Brain microvascular endothelial cell (primary cell): ENCODE measurements at regions not wholly inside any gene's neighbourhood (a gene's known extent, or its start where the extent isn't known, plus 50 kb on each side); places are given as distances from the start of the nearest gene placed in this dataset.

Experiments used
- DNase-seq: peaks from one replicate; pipeline ENCODE4 v3.0.0-alpha.2; 2020
- H3K27ac ChIP-seq: fragments of 250-450 bp; sonication (Bioruptor Pico); 2 replicates; pipeline ENCODE4 v1.5.1; 2020; ENCODE audit warnings: mild to moderate bottlenecking, moderate library complexity
- H3K27me3 ChIP-seq: fragments of 250-450 bp; sonication (Bioruptor Pico); replicated peaks from 2 replicates; pipeline ENCODE4 v1.5.1; 2020; ENCODE audit warnings: mild to moderate bottlenecking
- H3K36me3 ChIP-seq: fragments of 250-450 bp; sonication (Bioruptor Pico); replicated peaks from 2 replicates; pipeline ENCODE4 v1.5.1; 2020; ENCODE audit warnings: mild to moderate bottlenecking
- H3K4me3 ChIP-seq: 2 replicates; pipeline ENCODE4 v1.5.1; 2011; ENCODE audit warnings: low read depth, mild to moderate bottlenecking, control low read depth, low read length, moderate library complexity
- in situ Hi-C: cut with HindIII; loops from 2 replicates; pipeline ENCODE4 v1.10.0; 2017; ENCODE audit warnings: low sequenced_read_pairs, low pct_ligation_motif_present
- TF ChIP-seq, protein P1 (sequence below): IDR thresholded peaks from 2 replicates; pipeline ENCODE4 v1.5.1; 2011; ENCODE audit warnings: low read depth, mild to moderate bottlenecking, moderate library complexity, low read length, control low read depth, inconsistent platforms; ENCODE audit errors: missing control alignments

DNA sequence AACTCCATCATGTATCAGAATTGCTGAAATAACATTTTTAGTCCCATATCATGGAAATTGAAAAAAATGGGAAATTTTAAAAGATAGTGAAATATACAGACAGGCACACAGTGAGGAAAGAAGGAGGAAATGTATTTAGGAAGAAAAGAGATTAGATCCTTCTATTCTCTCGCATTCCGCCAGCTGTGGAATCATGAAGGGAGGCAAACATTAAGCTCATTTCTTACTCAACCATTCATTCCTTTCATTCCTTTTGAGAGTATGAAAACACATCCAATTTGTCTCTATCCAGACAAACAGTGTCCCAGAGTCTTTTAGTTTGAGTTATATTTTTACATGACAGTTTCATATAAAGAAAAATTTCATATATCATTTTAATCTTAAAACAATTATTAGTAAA, 52.5 kb upstream of the KCNMB2 start:
- DNase-seq, result no peak
- H3K4me3 ChIP-seq, result no peak overlapping the region
- TF ChIP-seq, protein P1, sequence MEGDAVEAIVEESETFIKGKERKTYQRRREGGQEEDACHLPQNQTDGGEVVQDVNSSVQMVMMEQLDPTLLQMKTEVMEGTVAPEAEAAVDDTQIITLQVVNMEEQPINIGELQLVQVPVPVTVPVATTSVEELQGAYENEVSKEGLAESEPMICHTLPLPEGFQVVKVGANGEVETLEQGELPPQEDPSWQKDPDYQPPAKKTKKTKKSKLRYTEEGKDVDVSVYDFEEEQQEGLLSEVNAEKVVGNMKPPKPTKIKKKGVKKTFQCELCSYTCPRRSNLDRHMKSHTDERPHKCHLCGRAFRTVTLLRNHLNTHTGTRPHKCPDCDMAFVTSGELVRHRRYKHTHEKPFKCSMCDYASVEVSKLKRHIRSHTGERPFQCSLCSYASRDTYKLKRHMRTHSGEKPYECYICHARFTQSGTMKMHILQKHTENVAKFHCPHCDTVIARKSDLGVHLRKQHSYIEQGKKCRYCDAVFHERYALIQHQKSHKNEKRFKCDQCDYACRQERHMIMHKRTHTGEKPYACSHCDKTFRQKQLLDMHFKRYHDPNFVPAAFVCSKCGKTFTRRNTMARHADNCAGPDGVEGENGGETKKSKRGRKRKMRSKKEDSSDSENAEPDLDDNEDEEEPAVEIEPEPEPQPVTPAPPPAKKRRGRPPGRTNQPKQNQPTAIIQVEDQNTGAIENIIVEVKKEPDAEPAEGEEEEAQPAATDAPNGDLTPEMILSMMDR, result no peak
- H3K27ac ChIP-seq, result no peak overlapping the region
- in situ Hi-C loops, result no loop called here
- H3K27me3 ChIP-seq, result no peaks in the 10 kb centered on the region
- H3K36me3 ChIP-seq, result no peaks in the 10 kb centered on the region

DNA sequence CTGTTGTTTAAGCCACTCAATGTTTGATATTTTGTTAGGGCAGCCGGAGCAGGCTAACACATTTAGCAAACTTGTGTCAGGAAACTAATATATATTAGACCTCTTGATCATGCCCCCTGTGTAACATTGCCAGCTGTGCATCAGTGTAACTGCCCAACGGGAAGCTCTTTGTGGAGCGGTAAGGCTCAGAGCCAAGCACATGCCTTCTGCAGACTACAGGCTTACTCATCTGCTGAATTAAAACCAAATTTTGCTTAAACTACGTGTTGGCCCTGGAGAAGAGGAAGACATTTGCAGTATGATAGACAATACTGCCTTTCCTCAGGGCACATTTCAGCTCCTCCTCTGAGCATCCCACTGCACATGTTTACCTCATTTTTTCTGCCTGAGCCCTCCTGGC, 50.5 kb upstream of the KCNMB2 start:
- in situ Hi-C loops, result no loop called here
- TF ChIP-seq, protein P1, result no peak
- Histone ChIP-seq H3K27me3 (no peaks in the 10 kb centered on the region), H3K27ac (no peak overlapping the region), H3K36me3 (no peaks in the 10 kb centered on the region), H3K4me3 (no peak overlapping the region)
- peak; percentile 6 for DNase-seq
